SJSA1 (cell line): ENCODE measurements at regions not wholly inside any gene's neighbourhood (a gene's known extent, or its start where the extent isn't known, plus 50 kb on each side); places are given as distances from the start of the nearest gene placed in this dataset.

Experiments
- DNase-seq, 2 experiments: peaks; one replicate each; pipeline ENCODE4 v3.0.0-alpha.2; 2015 to 2020; ENCODE audit warnings: low spot score in 2 of 2, low read depth in 1 of 2
- H3K27ac ChIP-seq: fragments of 250-450 bp; sonication (Bioruptor Pico); 2 replicates; pipeline ENCODE4 v1.5.1; 2020; ENCODE audit warnings: mild to moderate bottlenecking, moderate library complexity
- H3K27me3 ChIP-seq: fragments of 250-450 bp; sonication (Bioruptor Pico); replicated peaks from 2 replicates; pipeline ENCODE4 v1.5.1; 2020; ENCODE audit warnings: mild to moderate bottlenecking, moderate library complexity
- H3K36me3 ChIP-seq: fragments of 250-450 bp; sonication (Bioruptor Pico); 2 replicates; pipeline ENCODE4 v1.5.1; 2020; ENCODE audit warnings: mild to moderate bottlenecking
- H3K4me1 ChIP-seq: fragments of 250-450 bp; sonication (Bioruptor Pico); replicated peaks from 2 replicates; pipeline ENCODE4 v1.6.1; 2021; ENCODE audit warnings: mild to moderate bottlenecking
- H3K4me3 ChIP-seq: fragments of 250-450 bp; sonication (Bioruptor Pico); 2 replicates; pipeline ENCODE4 v1.5.1; 2020; ENCODE audit warnings: mild to moderate bottlenecking
- H3K9me3 ChIP-seq: fragments of 250-450 bp; sonication (Bioruptor Pico); replicated peaks from 2 replicates; pipeline ENCODE4 v1.5.1; 2020; ENCODE audit warnings: mild to moderate bottlenecking

GRCh38 chr6:14674867-14675648 lies 557.5 kb downstream of the CD83 start:
- H3K4me1 ChIP-seq, result no peaks in the 10 kb centered on the region; the same call in 1 of the 2 replicates
- H3K36me3 ChIP-seq, result no peaks in the 10 kb centered on the region
- H3K9me3 ChIP-seq, result no peaks in the 10 kb centered on the region
- H3K27me3 ChIP-seq, result no peaks in the 10 kb centered on the region
- H3K4me3 ChIP-seq, result no peak overlapping the region
- no peak overlapping the region for H3K27ac ChIP-seq
- no peak for DNase-seq

GRCh38 chr6:14676064-14676463 lies 558.5 kb downstream of the CD83 start:
- Histone ChIP-seq H3K9me3 (no peaks in the 10 kb centered on the region), H3K27me3 (no peaks in the 10 kb centered on the region), H3K4me3 (no peak overlapping the region), H3K27ac (no peak overlapping the region), H3K4me1 (no peaks in the 10 kb centered on the region; the same call in 1 of the 2 replicates), H3K36me3 (no peaks in the 10 kb centered on the region)
- no peak for DNase-seq

GRCh38 chr6:14676977-14677781 lies 559.6 kb downstream of the CD83 start:
- no peaks in the 10 kb centered on the region for H3K36me3 ChIP-seq
- no peak for DNase-seq
- no peak overlapping the region for H3K4me3 ChIP-seq
- H3K9me3 ChIP-seq, result no peaks in the 10 kb centered on the region
- no peaks in the 10 kb centered on the region; the same call in 1 of the 2 replicates for H3K4me1 ChIP-seq
- no peaks in the 10 kb centered on the region for H3K27me3 ChIP-seq
- H3K27ac ChIP-seq, result no peak overlapping the region

- no peak for DNase-seq
These were observed 564.0 kb upstream of the JARID2 start for GRCh38 chr6:14681699-14682487.

GRCh38 chr6:14682812-14683211 lies 563.1 kb upstream of the JARID2 start:
- peaks cover 6% of the 10 kb centered on the region for H3K4me1 ChIP-seq
- no peaks in the 10 kb centered on the region for H3K27me3 ChIP-seq
- no peak overlapping the region for H3K4me3 ChIP-seq
- no peaks in the 10 kb centered on the region for H3K9me3 ChIP-seq
- no peak overlapping the region for H3K27ac ChIP-seq
- no peak for DNase-seq
- no peaks in the 10 kb centered on the region for H3K36me3 ChIP-seq

More at GRCh38 chr6:14681699-14682487, 564.0 kb upstream of the JARID2 start:
- H3K27me3 ChIP-seq, result no peaks in the 10 kb centered on the region
- H3K27ac ChIP-seq, result no peak overlapping the region
- no peaks in the 10 kb centered on the region for H3K36me3 ChIP-seq
- peaks cover 6% of the 10 kb centered on the region for H3K4me1 ChIP-seq
- no peaks in the 10 kb centered on the region for H3K9me3 ChIP-seq
- no peak overlapping the region for H3K4me3 ChIP-seq

- Histone ChIP-seq H3K27me3 (no peaks in the 10 kb centered on the region), H3K4me1 (no peaks in the 10 kb centered on the region), H3K36me3 (no peaks in the 10 kb centered on the region), H3K4me3 (no peak overlapping the region), H3K27ac (no peak overlapping the region), H3K9me3 (no peaks in the 10 kb centered on the region)
- no peak for DNase-seq
These were observed 556.2 kb upstream of the JARID2 start for GRCh38 chr6:14689639-14690038.

- no peak for DNase-seq
- no peaks in the 10 kb centered on the region for H3K4me1 ChIP-seq
- no peaks in the 10 kb centered on the region for H3K36me3 ChIP-seq
- H3K27ac ChIP-seq, result no peak overlapping the region
- no peaks in the 10 kb centered on the region for H3K9me3 ChIP-seq
- no peaks in the 10 kb centered on the region for H3K27me3 ChIP-seq
- H3K4me3 ChIP-seq, result no peak overlapping the region
These were observed 555.5 kb upstream of the JARID2 start for GRCh38 chr6:14690120-14691056.

GRCh38 chr6:14692208-14692607 lies 553.7 kb upstream of the JARID2 start:
- no peak for DNase-seq
- no peaks in the 10 kb centered on the region for H3K4me1 ChIP-seq
- H3K9me3 ChIP-seq, result no peaks in the 10 kb centered on the region
- no peak overlapping the region for H3K4me3 ChIP-seq
- no peaks in the 10 kb centered on the region for H3K36me3 ChIP-seq
- H3K27ac ChIP-seq, result no peak overlapping the region
- no peaks in the 10 kb centered on the region for H3K27me3 ChIP-seq

GRCh38 chr6:14693301-14694192 lies 552.3 kb upstream of the JARID2 start:
- DNase-seq, result no peak
- Histone ChIP-seq H3K9me3 (no peaks in the 10 kb centered on the region), H3K4me3 (no peak overlapping the region), H3K36me3 (no peaks in the 10 kb centered on the region), H3K27me3 (no peaks in the 10 kb centered on the region), H3K4me1 (no peaks in the 10 kb centered on the region), H3K27ac (no peak overlapping the region)

- H3K36me3 ChIP-seq, result no peaks in the 10 kb centered on the region
- no peaks in the 10 kb centered on the region for H3K9me3 ChIP-seq
- no peak overlapping the region for H3K4me3 ChIP-seq
- DNase-seq, result no peak
- H3K27me3 ChIP-seq, result no peaks in the 10 kb centered on the region
- H3K27ac ChIP-seq, result no peak overlapping the region
- H3K4me1 ChIP-seq, result no peaks in the 10 kb centered on the region
These were observed 551.6 kb upstream of the JARID2 start for GRCh38 chr6:14694308-14694707.

GRCh38 chr6:14695579-14695978 lies 550.3 kb upstream of the JARID2 start:
- no peaks in the 10 kb centered on the region for H3K36me3 ChIP-seq
- H3K4me1 ChIP-seq, result no peaks in the 10 kb centered on the region
- H3K4me3 ChIP-seq, result no peak overlapping the region
- H3K9me3 ChIP-seq, result no peaks in the 10 kb centered on the region
- H3K27ac ChIP-seq, result no peak overlapping the region
- H3K27me3 ChIP-seq, result no peaks in the 10 kb centered on the region
- DNase-seq, result no peak

GRCh38 chr6:14696367-14696766 lies 549.5 kb upstream of the JARID2 start:
- Histone ChIP-seq H3K4me3 (no peak overlapping the region), H3K4me1 (no peaks in the 10 kb centered on the region), H3K36me3 (no peaks in the 10 kb centered on the region), H3K27me3 (no peaks in the 10 kb centered on the region), H3K9me3 (no peaks in the 10 kb centered on the region), H3K27ac (no peak overlapping the region)
- DNase-seq, result no peak
